HT1080 (cell line): ENCODE measurements at regions not wholly inside any gene's neighbourhood (a gene's known extent, or its start where the extent isn't known, plus 50 kb on each side); places are given as distances from the start of the nearest gene placed in this dataset. TPM values are rescaled to one million over a fixed set of nuclear protein-coding genes. Genes with fewer than 3 reads are reported as not detected.
"Not testable (repeated sequence)": the region's sequence is repeated elsewhere in the genome, so short reads cannot be mapped to it uniquely, and the experiment has no call there.

Experiments used
- DNase-seq: peaks from one replicate; pipeline ENCODE4 v3.0.0-alpha.2; 2015; ENCODE audit warnings: low read depth
- small RNA-seq: library from RNA; depleted of rRNA; stranded (forward); fragments of <200 nt; gene quantifications from one replicate; pipeline ENCODE3, GENCODE V24; 2014

DNA sequence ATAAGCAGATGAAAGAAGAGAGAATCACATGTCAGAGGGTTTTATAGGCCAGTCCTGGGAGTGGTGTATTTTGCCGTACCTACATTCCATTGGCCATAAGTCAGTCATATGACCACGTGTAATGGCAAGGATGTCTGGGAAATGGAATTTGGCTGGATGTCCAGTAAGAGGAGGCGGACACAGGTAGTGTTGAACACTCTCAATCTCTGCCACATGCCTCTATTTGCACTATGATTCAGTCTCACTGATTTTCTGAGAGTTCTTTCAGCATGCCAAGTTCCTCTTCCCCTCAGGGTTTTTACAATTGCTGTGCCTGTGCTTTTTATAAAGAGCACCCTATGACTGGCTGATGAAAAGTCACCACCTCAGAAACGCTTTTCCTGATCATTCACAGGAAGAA is 164.2 kb upstream of the GPR101 start:
- no peak for DNase-seq

DNA sequence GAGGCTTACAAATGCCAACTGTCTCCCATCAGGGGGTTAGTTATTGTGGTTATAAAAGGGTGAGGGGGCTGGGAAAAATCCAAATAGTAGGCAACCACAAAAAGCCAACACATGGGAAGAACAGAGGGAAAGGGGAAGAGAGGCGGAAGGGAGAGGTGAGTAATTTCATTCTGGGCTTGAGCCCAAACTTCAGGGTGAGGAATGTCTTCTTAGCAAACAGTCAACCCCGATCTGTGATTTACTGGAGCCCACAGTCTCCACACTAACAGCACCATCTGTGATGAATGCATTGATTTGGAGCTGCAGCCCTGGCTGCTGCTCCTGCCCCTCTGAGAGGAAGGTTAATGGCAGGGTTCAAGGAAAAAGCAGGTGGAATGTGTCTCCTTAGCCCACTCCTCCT is 162.2 kb upstream of the GPR101 start:
- DNase-seq = peak; percentile 79

DNA sequence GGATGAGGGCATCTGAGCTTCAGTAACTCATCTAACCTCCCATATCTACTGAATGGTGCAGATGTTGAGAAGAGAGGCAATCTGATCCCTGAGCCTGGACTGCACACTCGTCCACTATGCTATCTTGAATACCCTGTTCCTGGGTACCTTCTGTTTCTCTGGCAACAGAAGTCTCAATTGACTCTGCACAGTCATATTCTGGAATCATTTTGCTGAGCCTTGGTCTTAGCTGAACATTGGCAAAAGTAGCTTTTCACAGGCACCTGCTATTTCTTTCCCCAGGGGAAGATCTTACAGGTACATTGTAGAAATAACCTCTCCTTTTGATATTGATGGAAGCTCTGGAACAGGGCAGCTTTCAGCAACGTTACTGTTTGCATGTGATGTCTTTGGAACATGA is 161.5 kb upstream of the GPR101 start:
- no peak for DNase-seq

DNA sequence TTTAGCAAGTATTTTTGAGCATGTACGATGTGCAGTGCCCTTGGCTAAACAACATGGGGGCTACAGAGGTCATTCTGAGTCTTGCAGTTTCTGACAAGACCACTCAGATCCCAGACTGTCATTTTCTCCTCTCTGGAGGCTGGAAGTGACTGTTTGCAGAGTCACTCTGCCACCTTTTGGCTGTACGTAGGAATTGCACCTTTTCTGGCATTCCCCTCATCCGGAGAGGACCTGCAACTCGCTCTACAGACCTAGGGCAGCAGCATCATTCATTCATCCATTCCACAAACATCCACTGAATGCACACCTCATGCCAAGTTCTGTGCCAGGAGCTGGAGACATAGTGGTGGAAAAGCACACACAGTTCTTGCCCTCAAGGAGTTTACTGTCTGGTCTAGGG is 160.4 kb upstream of the GPR101 start:
- DNase-seq = peak; percentile 36

DNA sequence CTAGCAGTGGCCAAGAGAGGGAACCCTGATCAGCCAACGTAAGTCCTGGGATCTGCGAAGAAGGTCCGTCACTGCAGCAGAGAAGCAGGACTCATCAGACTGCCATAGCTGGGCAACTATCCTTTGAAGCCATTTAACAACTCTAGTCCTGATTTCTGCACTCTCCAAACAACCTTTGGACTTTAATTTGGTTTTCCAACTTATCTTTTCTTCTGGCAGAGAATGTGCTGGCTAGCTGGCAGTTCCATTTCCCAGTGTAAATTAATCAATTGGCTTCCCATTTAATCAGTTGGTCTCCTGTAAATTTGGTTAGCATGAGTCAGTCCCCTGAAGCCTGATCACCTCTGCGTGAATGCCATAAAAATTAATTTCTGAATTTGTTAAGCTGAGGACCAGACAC is 153.7 kb upstream of the GPR101 start:
- no peak for DNase-seq

DNA sequence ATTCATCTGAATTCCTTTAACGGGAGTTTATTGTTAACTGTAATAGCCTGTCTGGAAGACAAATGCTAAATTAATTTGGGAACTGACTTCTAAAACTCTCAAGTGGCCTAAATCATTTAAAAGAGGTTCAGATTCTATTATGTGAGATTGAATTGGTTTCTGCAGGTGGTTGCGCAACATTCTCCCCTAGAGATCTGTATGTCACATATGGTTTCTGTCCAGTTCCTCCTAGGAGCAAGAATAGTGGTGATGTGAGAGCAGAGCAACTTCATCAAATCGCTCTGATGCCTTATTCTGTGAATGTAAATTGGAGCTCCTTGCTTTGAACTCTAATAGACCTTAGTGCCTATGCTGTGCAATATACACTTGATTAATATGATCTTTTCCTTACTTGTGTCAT is 144.6 kb upstream of the GPR101 start:
- DNase-seq = no peak

DNA sequence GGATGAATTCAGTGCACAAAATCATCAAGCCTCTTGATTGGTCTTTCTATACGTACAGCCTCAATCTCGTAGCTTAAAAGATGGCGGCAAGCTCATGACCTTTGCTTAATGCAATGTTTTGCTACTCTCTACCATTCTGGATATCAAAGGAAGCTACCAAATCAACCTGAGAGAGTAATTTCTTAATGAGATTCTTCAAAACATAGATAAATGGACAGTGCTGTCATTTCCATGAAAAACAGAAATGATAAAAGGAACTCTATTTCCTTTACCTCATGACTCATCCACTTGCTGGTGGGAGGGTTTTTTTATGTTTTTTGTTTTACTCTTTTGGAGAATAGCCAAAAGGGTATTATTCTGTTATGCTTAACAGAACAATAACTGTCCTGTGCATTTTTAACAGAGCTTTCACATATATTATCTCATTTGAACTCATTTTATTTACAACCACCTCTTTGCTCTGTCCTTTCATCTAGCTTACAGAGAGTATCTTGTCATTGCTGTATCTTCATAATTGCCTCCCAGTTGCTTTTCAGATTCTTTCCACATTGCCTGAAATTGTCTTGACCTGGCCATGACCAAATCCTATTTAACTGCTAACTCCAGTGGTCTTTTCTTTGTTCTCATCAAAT is 138.6 kb upstream of the GPR101 start:
- no peak for DNase-seq

DNA sequence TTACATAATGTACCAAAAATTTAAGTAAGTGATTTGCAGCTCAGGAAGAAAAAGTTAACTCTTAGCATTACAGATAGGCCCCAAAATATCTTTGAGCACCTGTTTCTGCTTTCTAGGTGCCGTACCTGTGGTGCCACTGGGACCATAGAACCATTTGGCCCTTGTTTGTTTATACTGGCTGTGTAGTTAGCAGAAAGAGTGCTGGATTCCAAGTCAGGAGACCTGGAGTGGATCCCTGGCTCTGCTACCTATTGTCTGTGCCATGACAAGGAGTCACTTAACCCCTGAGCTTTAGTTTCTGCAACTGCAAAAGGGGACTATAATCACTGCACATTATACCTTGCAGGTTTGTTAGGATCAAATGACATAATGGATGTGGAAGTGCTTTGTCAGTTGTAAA is 137.8 kb upstream of the GPR101 start:
- DNase-seq = no peak

DNA sequence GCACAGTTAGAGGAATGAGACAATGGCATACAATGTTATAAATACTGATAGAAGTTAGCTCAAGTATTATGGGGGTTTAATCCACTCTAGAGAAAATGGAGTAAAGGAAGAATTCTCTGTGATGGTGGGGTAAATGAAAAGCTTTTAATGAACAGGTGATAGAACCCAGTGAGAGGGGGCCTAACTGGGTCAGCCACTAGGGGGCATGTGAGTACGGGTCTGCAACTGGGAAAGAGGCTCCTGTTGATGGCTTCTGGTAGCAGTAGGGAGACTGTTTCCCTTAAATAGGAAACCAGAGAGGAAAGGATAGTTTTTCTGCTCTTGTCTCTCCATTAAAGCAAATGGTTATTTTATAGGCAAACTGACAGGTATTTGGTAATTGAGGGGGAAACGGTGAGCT is 132.8 kb upstream of the GPR101 start:
- DNase-seq = no peak

DNA sequence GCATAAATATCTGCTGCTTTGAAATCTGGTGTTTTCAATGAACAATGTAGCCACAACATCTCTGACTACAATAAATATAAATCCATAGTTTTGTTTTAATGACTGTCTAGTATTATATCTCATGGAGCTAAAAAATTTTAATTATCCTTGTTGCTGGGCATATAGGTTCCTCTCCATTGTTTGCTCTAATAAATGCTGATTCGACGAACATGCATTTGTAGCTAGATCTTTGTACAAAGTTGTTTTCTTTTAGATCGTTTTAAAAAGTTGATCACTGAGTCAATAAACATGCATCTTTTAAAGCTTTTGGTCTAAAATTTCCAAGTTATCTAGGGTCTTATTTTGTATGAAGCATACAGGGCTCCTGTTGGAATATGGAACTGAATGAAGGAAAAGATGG is 130.5 kb upstream of the GPR101 start:
- no peak for DNase-seq

DNA sequence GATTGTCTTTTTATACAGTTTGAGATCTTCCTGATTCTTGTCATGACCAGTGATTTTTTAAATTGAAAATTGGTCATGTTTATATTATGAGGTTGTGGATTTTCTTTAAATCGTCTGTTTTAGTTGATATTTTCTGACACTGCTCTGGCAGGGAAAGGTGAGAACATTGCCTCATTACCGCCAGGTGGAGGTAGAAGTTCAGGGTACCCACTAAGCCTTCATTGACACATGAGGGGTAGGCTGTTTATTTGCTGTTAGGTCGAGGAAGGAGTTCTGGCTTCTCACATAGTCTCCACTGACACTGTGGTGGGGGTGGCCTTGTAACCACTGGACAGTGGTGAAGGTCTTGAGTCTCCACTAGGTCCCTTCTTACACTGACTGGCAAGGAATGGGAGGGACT is 117.6 kb upstream of the GPR101 start:
- no peak for DNase-seq

DNA sequence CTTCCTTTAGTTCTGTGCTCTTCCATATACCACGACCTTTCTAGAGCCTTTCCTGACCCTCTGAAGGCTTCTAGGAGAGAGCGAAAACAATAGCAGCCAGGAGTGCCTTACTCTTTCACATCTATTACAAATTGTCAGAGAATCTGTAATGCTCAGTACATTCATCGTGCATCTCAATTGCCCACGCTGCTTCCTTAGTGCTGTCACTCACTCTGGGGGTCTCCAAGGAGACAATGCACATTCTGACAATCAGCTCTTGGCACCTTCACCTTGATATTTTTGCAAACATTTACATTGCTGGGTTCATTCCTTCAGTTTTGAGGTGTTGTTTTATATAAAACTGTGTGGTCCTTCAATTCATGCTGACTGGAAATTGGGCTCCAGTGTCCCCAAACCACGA is 110.1 kb upstream of the GPR101 start:
- DNase-seq = no peak

DNA sequence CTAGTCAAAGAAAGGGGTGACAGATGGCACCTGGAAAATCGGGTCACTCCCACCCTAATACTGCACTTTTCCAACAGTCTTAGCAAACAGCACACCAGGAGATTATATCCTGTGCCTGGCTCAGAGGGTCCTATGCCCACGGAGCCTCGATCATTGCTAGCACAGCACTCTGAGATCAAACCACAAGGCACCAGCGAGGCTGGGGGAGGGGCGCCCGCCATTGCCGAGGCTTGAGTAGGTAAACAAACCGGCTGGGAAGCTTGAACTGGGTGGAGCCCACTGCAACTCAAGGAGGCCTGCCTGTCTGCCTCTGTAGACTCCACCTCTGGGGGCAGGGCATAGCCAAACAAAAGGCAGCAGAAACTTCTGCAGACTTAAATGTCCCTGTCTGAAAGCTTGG is 88.9 kb upstream of the GPR101 start:
- DNase-seq = not testable (repeated sequence)

DNA sequence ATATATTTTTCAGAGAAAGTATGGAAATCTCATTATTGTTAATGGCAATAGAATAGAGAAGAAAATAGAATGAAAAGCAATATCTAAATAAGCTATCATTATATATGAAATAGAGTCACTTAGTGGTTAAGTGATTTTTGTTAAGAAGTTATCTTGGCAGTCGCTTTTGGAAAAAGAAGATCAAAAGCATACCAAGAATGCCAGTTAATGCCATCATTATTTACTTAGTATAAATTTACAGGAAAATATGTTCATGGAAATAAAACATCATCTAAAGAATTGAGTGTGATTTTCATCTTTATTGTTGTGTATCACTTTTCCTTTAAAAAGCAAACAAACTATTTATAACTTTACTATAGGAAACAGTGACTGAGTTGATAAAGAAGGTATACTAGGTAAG is 85.3 kb upstream of the GPR101 start:
- DNase-seq = no peak

DNA sequence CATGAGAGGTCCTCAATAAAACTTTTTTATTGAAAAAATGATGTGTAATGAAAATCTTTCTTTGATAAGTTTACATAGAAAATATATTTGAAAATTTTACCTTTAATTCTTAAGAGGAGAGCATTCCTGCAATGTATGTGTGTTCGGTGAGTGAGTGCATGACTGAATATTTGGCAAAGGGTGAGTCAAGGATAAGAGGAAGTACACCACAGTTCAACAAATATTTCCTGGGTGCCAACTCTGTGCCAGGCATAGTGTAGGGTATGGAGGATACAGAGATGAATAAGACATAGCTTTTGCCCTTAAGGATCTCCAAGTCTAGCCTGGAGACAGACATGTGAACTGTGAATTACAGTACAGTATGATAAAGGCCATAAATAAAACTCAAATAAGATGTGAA is 84.7 kb upstream of the GPR101 start:
- DNase-seq = no peak

DNA sequence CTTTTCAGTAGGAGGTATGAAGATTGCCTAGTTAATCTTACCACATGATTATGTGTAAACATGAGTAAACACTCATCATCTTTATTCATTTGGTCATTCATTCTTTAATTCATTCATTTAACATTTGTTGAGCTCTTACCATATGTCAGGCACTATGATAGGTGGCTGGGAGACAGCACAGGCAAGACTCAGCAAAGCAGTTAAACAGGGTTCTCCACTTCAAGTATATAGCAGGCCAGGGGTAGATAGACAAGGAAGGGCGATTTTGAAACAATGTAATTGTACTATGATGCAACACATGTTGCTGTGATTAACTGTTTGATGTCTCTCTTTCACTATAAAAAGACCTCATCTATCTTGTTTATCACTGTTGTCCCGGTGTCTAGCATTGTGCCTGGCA is 84.3 kb upstream of the GPR101 start:
- DNase-seq = no peak

DNA sequence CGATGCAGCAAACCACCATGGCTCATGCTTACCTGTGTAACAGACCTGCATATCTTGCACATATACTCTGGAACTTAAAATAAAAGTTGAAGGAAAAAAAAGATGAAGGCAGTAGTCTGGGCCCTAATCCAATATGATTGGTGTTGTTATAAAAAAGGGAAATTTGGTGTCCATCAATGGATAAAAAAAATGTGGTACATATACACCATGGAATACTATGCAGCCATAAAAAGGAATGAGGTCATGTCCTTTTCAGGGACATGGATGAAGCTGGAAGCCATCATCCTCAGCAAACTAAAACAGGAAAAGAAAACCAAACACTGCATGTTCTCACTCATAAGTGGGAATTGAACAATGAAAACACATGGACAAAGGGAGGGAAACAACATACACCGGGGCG is 74.1 kb upstream of the GPR101 start:
- DNase-seq = not testable (repeated sequence)

DNA sequence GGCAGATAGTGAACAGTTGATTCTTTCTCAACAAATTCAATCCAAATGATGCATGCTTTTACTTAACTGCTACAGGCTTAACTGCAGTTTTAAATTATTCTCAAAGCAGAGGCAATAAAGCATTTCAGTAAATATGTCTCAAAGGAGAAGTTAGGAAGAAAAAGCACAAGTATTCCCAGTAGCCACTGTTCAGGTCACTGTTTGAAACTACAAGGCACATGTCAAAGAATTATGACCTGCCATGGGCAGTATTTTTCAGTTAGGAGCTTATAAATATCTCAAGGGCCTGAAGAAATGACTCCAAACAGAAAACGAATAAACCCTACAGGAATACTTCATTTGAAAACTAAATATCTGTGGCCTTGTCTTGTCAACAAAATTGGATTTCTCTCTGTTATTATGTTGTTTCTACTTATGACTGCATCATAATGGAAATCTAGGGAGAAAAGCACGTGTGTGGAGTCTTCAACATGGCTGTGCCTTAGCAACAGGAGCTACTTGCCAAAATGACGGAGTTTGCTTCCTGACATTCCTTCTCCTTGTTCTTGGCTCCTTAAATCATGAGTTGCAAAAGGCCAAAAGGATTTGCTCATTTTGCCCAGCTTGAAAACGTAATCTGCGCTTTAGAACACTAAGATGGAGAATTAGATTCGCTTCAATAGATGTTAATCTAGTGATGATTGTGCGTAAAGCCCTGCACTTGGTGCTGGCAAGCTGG is 67.6 kb upstream of the GPR101 start:
- no peak for DNase-seq

Small RNAs in the stretch of these regions (small RNA-seq; reads per million reads assigned to genes)
- gene AL355309.1 = not detected
